SK-MEL-5 (cell line): ENCODE measurements at regions not wholly inside any gene's neighbourhood (a gene's known extent, or its start where the extent isn't known, plus 50 kb on each side); places are given as distances from the start of the nearest gene placed in this dataset.

Experiments
- DNase-seq: peaks from one replicate; pipeline ENCODE4 v3.0.0-alpha.2; 2016; ENCODE audit warnings: low read depth, low spot score
- in situ Hi-C: cut with HindIII; loops from 2 replicates; pipeline ENCODE4 v1.10.0; 2016; ENCODE audit warnings: low sequenced_read_pairs, high pct_unique_total_duplicates, low pct_unique_long_range_greater_than_20kb

- in situ Hi-C loops, result no loop called here
These were observed 588.5 kb downstream of the TNS3 start for GRCh38 chr7:46993396-46993795.

DNA sequence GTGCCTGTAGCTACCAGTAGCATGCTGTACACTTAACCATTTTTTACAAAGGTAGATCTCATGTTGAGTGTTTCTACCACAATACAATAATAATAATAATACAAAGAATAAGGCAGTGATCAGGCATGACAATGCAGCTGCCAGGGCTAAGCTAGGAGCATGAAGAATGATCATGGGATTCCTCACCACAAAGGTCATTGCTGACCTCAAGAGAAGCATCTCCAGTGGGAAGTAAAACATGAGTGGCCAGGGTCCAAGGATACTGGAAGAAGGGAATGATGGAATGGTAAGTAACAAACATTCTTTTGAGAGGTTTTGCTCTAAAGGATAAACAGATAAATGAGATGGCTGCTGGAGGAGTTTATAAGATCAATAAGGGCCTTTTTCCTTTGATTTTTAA, 591.1 kb downstream of the TNS3 start:
- DNase-seq, result peak; percentile 83
- in situ Hi-C loops, result no loop called here

More at GRCh38 chr7:46993396-46993795, 588.5 kb downstream of the TNS3 start:
- no peak for DNase-seq

- in situ Hi-C loops, result no loop called here
- no peak for DNase-seq
These were observed 592.7 kb downstream of the TNS3 start for GRCh38 chr7:46989247-46989646.

DNA sequence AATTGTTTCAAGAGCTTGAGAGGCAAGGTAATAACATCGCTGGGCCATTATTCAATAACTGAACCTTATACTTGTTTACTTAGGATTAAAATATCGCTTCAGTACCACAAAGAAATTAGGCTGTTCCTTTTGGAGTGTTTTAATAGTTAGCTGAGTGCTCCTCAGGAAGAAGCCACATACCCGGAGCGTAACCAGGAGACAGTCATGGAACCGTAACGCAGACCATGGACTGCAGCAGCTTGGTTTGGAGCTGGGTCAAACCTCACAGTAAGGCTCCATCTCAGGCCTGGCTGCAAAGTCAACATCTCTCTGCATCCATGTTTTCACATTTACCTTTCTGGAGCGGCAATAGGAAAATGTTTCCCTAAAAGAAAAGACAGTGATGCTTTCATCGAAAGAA, 599.0 kb downstream of the TNS3 start:
- in situ Hi-C loops, result no loop called here
- DNase-seq, result no peak

DNA sequence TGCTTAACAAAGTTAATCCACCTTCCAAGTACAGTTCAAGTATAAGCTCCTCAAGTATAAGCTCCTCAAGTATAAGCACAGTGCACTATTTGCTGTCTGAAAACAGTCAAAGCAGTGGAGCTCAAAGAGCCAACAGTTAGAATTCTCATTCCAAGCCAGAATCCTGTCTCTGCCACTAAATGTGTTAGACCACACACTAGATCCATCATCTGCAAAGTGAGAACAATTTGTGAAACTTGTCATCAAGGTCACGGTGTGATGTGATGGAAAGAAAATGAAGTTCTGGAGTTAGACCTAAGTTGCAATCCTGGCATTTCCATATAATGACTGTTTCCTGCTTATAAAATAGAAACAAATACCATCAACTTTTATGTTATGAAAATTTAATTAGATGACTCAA, 602.5 kb downstream of the TNS3 start:
- DNase-seq, result no peak
- in situ Hi-C loops, result no loop called here

DNA sequence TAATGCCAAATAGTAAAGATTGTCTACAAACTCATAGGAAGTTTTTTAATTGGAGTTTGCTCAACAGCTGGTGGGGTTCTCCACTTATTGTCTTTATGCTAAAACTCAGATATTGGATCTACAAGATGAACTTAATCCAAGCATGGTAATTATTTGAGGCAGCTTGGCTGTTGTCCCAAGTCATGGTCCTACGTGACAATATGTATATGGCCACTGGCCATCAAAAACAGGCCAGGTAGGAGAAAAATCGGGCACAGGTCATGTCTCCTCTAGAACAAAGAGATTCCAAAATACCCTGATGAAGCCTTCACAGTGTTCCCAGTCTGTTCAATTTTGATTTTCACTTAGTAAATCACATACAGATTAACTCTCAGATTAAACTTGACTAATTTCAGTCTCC, 606.4 kb downstream of the TNS3 start:
- DNase-seq, result no peak
- in situ Hi-C loops, result no loop called here

DNA sequence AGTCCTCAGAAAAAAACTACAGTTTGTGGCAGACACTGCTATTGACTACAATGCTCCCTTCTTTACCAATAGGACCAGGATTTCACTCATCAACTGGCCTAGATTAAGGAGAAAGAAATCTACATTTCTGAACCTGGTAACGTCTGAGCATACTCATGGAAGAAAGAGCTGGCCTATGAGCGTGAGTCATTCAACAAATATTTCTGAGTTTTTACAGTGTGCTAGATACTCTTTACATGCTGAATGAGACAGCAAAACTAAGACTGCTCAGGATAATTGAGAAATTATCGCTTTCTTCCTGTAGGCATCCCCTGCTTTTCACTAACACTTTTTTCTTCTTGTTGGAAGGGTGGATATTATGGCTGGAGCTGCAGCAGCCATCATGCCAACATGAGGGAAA, 609.7 kb downstream of the TNS3 start:
- in situ Hi-C loops, result no loop called here
- no peak for DNase-seq

- in situ Hi-C loops, result no loop called here
- no peak for DNase-seq
These were observed 611.4 kb downstream of the TNS3 start for GRCh38 chr7:46970476-46970875.

DNA sequence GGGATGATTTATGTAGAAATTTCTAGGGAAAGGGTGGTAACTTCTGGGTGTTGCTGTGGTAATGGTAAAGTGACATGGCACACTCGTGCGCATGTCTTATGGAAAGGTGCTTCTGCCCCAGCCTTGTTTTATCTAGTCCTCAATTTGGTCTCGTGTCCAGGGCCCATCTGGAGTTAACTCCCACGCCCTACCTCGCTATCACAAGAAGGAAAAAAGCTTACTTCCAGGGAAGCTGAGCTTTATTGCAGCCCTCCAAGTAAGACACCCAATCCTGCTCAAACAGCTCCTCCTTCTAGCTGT, 611.8 kb downstream of the TNS3 start:
- in situ Hi-C loops, result no loop called here
- no peak for DNase-seq

DNA sequence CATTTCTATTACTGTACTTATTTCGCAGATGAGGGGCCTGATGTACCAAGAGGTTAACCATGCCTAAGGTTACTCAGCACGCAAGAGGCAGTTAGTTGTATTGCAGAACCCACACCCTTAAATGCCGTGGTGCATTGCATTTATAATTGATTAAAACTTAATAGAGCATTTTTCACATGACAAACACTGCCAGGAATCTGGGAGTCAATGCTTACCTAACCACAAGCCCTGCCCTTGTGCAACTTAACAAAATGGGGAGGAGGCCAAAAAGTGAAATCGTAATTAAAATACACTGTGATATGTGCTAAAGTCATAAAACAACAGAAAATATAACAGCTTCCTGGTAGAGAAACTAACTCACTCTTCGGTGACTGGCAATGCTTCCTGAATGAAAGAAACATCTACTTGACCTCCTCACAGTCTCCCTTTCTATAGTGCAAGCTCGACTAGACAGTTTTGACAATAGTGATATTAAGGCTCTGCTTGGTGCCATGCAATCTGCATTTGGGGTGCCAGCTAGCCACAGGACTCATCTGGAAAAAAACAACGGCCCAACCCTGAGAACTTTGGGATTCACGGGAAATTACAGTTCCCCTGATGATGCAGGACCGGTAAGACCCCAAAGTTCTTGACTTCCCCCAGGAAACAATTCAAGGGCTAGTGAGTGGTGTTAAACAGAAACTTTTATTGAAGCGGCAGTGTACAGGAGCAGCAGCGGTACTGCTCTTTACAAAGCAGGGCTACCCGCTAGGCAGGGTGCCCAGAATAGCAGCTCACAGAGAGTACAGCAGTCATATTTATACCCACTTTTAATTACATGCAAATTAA, 612.4 kb downstream of the TNS3 start:
- no peak for DNase-seq
- in situ Hi-C loops, result no loop called here

DNA sequence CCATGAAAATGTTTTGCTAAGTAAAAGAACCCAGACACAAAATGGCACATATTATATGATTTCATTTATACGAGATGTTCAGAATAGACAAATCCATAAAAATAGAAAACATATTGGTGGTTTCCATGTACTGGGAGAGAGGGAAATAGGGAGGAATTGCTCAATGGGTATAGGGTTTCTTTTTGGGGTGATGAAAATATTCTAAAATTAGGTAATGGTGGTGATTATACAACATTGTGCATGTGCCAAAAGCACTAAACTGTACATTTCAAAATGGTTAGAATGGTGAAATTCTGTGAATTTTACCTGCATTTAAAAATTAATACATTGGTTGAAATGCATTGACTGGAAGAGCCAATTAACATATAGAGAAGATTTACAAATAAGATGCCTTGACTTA, 613.9 kb downstream of the TNS3 start:
- no peak for DNase-seq
- in situ Hi-C loops, result no loop called here

- no peak for DNase-seq
- in situ Hi-C loops, result no loop called here
These were observed 618.2 kb downstream of the TNS3 start for GRCh38 chr7:46963719-46964118.

DNA sequence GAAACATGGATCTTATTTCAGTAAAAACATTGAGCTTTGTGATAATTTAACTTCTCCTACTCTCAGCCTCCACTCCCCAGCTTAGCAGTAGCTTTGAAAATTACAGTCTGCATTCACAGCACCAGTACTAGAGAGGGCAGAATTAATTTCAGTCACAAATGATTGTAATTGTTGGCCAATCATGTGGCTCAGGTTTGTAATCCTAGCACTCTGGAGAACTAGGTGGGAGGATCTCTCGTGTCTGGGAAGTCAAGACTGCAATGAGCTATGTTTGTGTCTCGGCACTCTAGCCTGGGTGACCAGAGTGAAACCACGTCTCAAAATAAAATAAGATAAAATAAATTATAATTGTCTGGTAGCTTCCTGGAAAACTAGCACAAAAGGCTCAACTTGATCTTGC, 620.9 kb downstream of the TNS3 start:
- in situ Hi-C loops, result no loop called here
- DNase-seq, result no peak

GRCh38 chr7:46957195-46957594, 624.7 kb downstream of the TNS3 start:
- in situ Hi-C loops, result no loop called here
- no peak for DNase-seq

GRCh38 chr7:46955531-46955930, 626.4 kb downstream of the TNS3 start:
- DNase-seq, result no peak
- in situ Hi-C loops, result no loop called here

DNA sequence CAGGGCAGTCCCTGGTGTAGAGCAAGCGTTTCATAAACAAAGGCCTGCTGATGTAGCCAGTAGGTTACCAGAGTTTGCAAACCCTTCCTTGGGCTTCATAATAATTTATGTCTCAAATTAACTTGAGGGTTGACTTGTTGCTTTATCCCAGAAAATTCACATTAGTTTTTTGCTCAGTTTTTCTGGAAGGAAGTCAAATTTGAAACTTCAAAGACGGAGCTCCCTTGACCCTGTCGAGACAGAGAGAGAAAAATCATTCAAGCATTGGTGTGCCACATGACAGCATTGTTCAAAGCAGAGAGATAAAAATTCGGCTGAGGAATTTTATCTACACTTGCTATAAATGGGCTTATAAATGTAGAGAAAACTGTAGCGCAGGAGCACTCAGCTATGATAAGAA, 627.7 kb downstream of the TNS3 start:
- in situ Hi-C loops, result no loop called here
- DNase-seq, result no peak

DNA sequence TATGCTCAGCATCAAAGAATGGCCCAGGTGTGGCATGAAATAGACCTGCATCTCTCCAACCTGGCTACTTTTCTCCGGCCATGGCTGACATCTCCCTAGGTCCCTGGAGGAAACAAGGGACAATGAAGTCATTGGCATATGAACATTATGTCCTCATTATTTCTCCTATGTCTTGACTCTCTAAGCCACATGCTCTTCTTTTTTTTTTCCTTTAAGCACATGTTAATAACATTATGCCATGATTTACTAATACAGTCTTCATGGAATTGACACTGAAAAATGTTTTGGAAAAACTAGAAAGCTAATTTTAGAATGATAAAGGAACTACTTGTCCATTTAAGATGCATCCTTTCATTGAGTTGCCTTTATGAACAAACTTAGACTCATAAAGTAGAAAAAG, 628.9 kb downstream of the TNS3 start:
- no peak for DNase-seq
- in situ Hi-C loops, result no loop called here

- DNase-seq, result peak; percentile 34
- in situ Hi-C loops, result no loop called here
These were observed 632.5 kb downstream of the TNS3 start for GRCh38 chr7:46949270-46949931.

- DNase-seq, result peak; percentile 64
- in situ Hi-C loops, result no loop called here
These were observed 633.2 kb downstream of the TNS3 start for GRCh38 chr7:46948716-46949115.
